ENCODE measurements at regions not wholly inside any gene's neighbourhood (a gene's known extent, or its start where the extent isn't known, plus 50 kb on each side); places are given as distances from the start of the nearest gene placed in this dataset.
"Not testable (repeated sequence)": the region's sequence is repeated elsewhere in the genome, so short reads cannot be mapped to it uniquely, and the experiment has no call there.

DNA sequence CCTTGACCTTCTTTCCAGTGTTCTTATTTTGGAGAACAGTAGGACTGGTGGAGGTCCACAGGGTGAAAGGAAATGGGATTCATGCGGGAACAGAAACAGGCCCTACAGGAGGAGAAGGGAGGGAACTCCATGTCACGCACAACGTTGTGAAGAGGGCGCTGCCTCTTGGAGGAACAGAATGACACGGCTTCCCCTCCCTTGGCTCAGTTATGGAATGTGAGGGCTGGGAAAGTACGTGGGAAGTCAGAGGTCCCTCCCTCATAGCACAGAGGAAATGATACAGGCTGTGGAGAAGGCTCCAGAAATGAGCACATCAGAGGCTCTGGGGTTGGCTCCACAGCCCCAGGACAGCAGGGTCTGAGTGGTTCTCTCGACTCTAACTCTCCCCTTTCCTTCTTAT is 49.9 kb upstream of the PROP1 start:
- TF ChIP-seq POLR2A (IDR thresholded peaks at IDR 0.05; ENCODE audit: low read depth, low read length); POLR2AphosphoS5 (IDR thresholded peaks at IDR 0.05; ENCODE audit: insufficient read depth, low read depth, low read length); EZH2 (IDR thresholded peaks at IDR 0.05; ENCODE audit: borderline replicate concordance, low read depth, low read length, severe bottlenecking); GATA2 (IDR thresholded peaks at IDR 0.05; ENCODE audit: insufficient read depth, insufficient read length, low read depth, low read length); FOS (IDR thresholded peaks at IDR 0.05; ENCODE audit: borderline replicate concordance, insufficient read depth, low read length); MYC (IDR thresholded peaks at IDR 0.05; ENCODE audit: low read depth, low read length); MAX (IDR thresholded peaks at IDR 0.05; ENCODE audit: insufficient read depth, insufficient read length): not testable (repeated sequence)
- TF ChIP-seq, protein P1, sequence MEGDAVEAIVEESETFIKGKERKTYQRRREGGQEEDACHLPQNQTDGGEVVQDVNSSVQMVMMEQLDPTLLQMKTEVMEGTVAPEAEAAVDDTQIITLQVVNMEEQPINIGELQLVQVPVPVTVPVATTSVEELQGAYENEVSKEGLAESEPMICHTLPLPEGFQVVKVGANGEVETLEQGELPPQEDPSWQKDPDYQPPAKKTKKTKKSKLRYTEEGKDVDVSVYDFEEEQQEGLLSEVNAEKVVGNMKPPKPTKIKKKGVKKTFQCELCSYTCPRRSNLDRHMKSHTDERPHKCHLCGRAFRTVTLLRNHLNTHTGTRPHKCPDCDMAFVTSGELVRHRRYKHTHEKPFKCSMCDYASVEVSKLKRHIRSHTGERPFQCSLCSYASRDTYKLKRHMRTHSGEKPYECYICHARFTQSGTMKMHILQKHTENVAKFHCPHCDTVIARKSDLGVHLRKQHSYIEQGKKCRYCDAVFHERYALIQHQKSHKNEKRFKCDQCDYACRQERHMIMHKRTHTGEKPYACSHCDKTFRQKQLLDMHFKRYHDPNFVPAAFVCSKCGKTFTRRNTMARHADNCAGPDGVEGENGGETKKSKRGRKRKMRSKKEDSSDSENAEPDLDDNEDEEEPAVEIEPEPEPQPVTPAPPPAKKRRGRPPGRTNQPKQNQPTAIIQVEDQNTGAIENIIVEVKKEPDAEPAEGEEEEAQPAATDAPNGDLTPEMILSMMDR (IDR thresholded peaks at IDR 0.05; ENCODE audit: extremely low read depth in 1 of 2, insufficient read depth in 1 of 2, low read depth in 1 of 2, low read length in 2 of 2): not testable (repeated sequence)
